Mesendoderm (in vitro differentiated cells): ENCODE measurements at regions not wholly inside any gene's neighbourhood (a gene's known extent, or its start where the extent isn't known, plus 50 kb on each side); places are given as distances from the start of the nearest gene placed in this dataset.
A peak's percentile ranks its signal among the peaks of the same experiment; 100 is the strongest.

ENCODE experiments used
- DNase-seq: peaks from one replicate; pipeline ENCODE4 v3.0.0; 2013
- H2AK5ac ChIP-seq: 2 replicates; pipeline ENCODE4 v1.6.1; 2013; ENCODE audit warnings: low read length, inconsistent platforms
- H2BK120ac ChIP-seq: 2 replicates; pipeline ENCODE4 v1.6.1; 2013; ENCODE audit warnings: low read depth, mild to moderate bottlenecking, low read length, moderate library complexity, mixed read lengths
- H2BK15ac ChIP-seq: replicated peaks from 2 replicates; pipeline ENCODE4 v1.6.1; 2013; ENCODE audit warnings: low read depth, mild to moderate bottlenecking, moderate library complexity
- H2BK5ac ChIP-seq: 2 replicates; pipeline ENCODE4 v1.6.1; 2013; ENCODE audit warnings: low read length, inconsistent platforms
- H3K18ac ChIP-seq: 2 replicates; pipeline ENCODE4 v1.6.1; 2013; ENCODE audit warnings: mild to moderate bottlenecking, low read length, mixed read lengths
- H3K23ac ChIP-seq: one replicate; pipeline ENCODE4 v1.6.1; 2013; ENCODE audit warnings: low read length
- H3K27ac ChIP-seq: 2 replicates; pipeline ENCODE4 v1.5.1; 2013; ENCODE audit warnings: low read depth, mild to moderate bottlenecking, inconsistent platforms, low read length, moderate library complexity
- H3K27me3 ChIP-seq: 2 replicates; pipeline ENCODE4 v1.6.1; 2013; ENCODE audit warnings: low read length, control low read depth, mild to moderate bottlenecking, inconsistent platforms; ENCODE audit not compliant: insufficient read depth, poor library complexity
- H3K36me3 ChIP-seq: 2 replicates; pipeline ENCODE4 v1.6.1; 2013; ENCODE audit warnings: low read length, inconsistent platforms; ENCODE audit not compliant: control insufficient read depth, insufficient read depth
- H3K4ac ChIP-seq: one replicate; pipeline ENCODE4 v1.6.1; 2013; ENCODE audit warnings: low read depth, mild to moderate bottlenecking, low read length, moderate library complexity
- H3K4me1 ChIP-seq: 2 replicates; pipeline ENCODE4 v1.6.1; 2013; ENCODE audit warnings: low read depth, low read length, inconsistent platforms; ENCODE audit not compliant: control insufficient read depth
- H3K4me2 ChIP-seq: 2 replicates; pipeline ENCODE4 v1.6.1; 2013; ENCODE audit warnings: low read length
- H3K4me3 ChIP-seq: 2 replicates; pipeline ENCODE4 v1.5.1; 2013; ENCODE audit warnings: mild to moderate bottlenecking, low read length
- H3K56ac ChIP-seq: one replicate; pipeline ENCODE4 v1.6.1; 2013; ENCODE audit warnings: low read length
- H3K79me1 ChIP-seq: 2 replicates; pipeline ENCODE4 v1.6.1; 2013; ENCODE audit warnings: low read length, inconsistent platforms
- H3K79me2 ChIP-seq: 2 replicates; pipeline ENCODE4 v1.6.1; 2013; ENCODE audit warnings: mild to moderate bottlenecking, low read length; ENCODE audit not compliant: control insufficient read depth, insufficient read depth
- H3K9ac ChIP-seq: 2 replicates; pipeline ENCODE4 v1.6.1; 2013; ENCODE audit warnings: low read length, inconsistent platforms
- H4K5ac ChIP-seq: one replicate; pipeline ENCODE4 v1.6.1; 2013; ENCODE audit warnings: low read length
- H4K8ac ChIP-seq: one replicate; pipeline ENCODE4 v1.6.1; 2013; ENCODE audit warnings: low read depth, mild to moderate bottlenecking, control low read depth, low read length, moderate library complexity
- WGBS: extraction: QIAGEN DNeasy Blood & Tissue Kit; methylation state at CpG from one replicate; pipeline ENCODE4 v1.1.7; 2013; ENCODE audit warnings: low lambda C conversion rate, missing lambda C conversion rate; ENCODE audit not compliant: insufficient coverage; ENCODE audit errors: extremely low coverage; 5-methylcytosine and 5-hydroxymethylcytosine counted together

- Histone ChIP-seq H3K4me1 (peaks cover 5% of the 10 kb centered on the region), H3K4me2 (no peak overlapping the region), H4K8ac (no peak overlapping the region), H2AK5ac (no peak overlapping the region), H2BK15ac (no peak overlapping the region), H3K9ac (no peak overlapping the region), H3K27ac (no peak overlapping the region), H3K4ac (no peak overlapping the region), H2BK5ac (no peak overlapping the region), H3K23ac (no peak overlapping the region), H3K18ac (no peak overlapping the region), H3K36me3 (no peaks in the 10 kb centered on the region), H2BK120ac (no peak overlapping the region), H3K79me1 (no peaks in the 10 kb centered on the region), H3K4me3 (no peak overlapping the region), H4K5ac (no peak overlapping the region), H3K56ac (no peak overlapping the region), H3K27me3 (no peaks in the 10 kb centered on the region), H3K79me2 (no peaks in the 10 kb centered on the region)
- no CpG with 5 or more reads among the region's 3 CpGs for WGBS
- no peak for DNase-seq
Measured at GRCh38 chr14:100473249-100473648, 114.0 kb downstream of the BEGAIN start.

GRCh38 chr14:100474196-100474595, 113.0 kb downstream of the BEGAIN start:
- Histone ChIP-seq H2BK5ac (no peak overlapping the region), H3K4ac (no peak overlapping the region), H3K4me1 (peaks cover 5% of the 10 kb centered on the region), H2AK5ac (no peak overlapping the region), H3K79me2 (no peaks in the 10 kb centered on the region), H3K18ac (no peak overlapping the region), H3K27ac (no peak overlapping the region), H2BK120ac (no peak overlapping the region), H3K79me1 (no peaks in the 10 kb centered on the region), H3K36me3 (no peaks in the 10 kb centered on the region), H3K4me2 (no peak overlapping the region), H3K4me3 (no peak overlapping the region), H3K27me3 (no peaks in the 10 kb centered on the region), H4K5ac (no peak overlapping the region), H2BK15ac (no peak overlapping the region), H4K8ac (no peak overlapping the region), H3K9ac (no peak overlapping the region), H3K23ac (no peak overlapping the region), H3K56ac (no peak overlapping the region)
- WGBS = no CpG with 5 or more reads among the region's 8 CpGs
- no peak for DNase-seq

GRCh38 chr14:100475268-100475667, 111.9 kb downstream of the BEGAIN start:
- Histone ChIP-seq H3K79me1 (no peaks in the 10 kb centered on the region), H3K18ac (no peak overlapping the region), H2BK15ac (no peak overlapping the region), H3K4me3 (no peak overlapping the region), H2BK120ac (no peak overlapping the region), H4K8ac (no peak overlapping the region), H4K5ac (no peak overlapping the region), H3K27ac (no peak overlapping the region), H2AK5ac (no peak overlapping the region), H3K79me2 (no peaks in the 10 kb centered on the region), H3K4me1 (peaks cover 5% of the 10 kb centered on the region), H3K4me2 (no peak overlapping the region), H3K56ac (no peak overlapping the region), H3K23ac (no peak overlapping the region), H3K4ac (no peak overlapping the region), H2BK5ac (no peak overlapping the region), H3K36me3 (no peaks in the 10 kb centered on the region), H3K27me3 (no peaks in the 10 kb centered on the region), H3K9ac (no peak overlapping the region)
- DNase-seq = no peak
- WGBS = 100% methylated on average over 2 of the region's 7 CpGs

GRCh38 chr14:100476012-100476822, 111.0 kb downstream of the BEGAIN start:
- Histone ChIP-seq H3K18ac (no peak overlapping the region), H4K5ac (no peak overlapping the region), H2BK5ac (no peak overlapping the region), H3K4me3 (no peak overlapping the region), H3K4me2 (no peak overlapping the region), H2AK5ac (no peak overlapping the region), H2BK15ac (no peak overlapping the region), H3K23ac (no peak overlapping the region), H3K4ac (no peak overlapping the region), H3K36me3 (no peaks in the 10 kb centered on the region), H2BK120ac (no peak overlapping the region), H3K4me1 (peaks cover 5% of the 10 kb centered on the region), H3K27me3 (no peaks in the 10 kb centered on the region), H3K56ac (peak overlapping the region; percentile 20), H4K8ac (no peak overlapping the region), H3K9ac (no peak overlapping the region), H3K27ac (peak overlapping the region; percentile 15), H3K79me1 (no peaks in the 10 kb centered on the region), H3K79me2 (no peaks in the 10 kb centered on the region)
- no CpG with 5 or more reads among the region's 14 CpGs for WGBS
- peak; percentile 86 for DNase-seq

- no peak overlapping the region for H4K8ac ChIP-seq
- no CpG with 5 or more reads among the region's 4 CpGs for WGBS
Measured at GRCh38 chr14:100484531-100485267, 102.5 kb downstream of the BEGAIN start.

More at GRCh38 chr14:100484531-100485267, 102.5 kb downstream of the BEGAIN start:
- Histone ChIP-seq H3K9ac (no peak overlapping the region), H3K4ac (no peak overlapping the region), H2BK15ac (no peak overlapping the region), H3K4me1 (no peaks in the 10 kb centered on the region), H2BK5ac (no peak overlapping the region), H2AK5ac (no peak overlapping the region), H3K79me1 (no peaks in the 10 kb centered on the region), H3K56ac (no peak overlapping the region), H3K27ac (no peak overlapping the region), H2BK120ac (no peak overlapping the region), H3K18ac (no peak overlapping the region), H3K27me3 (no peaks in the 10 kb centered on the region), H3K23ac (no peak overlapping the region), H4K5ac (no peak overlapping the region), H3K79me2 (no peaks in the 10 kb centered on the region), H3K4me2 (no peak overlapping the region), H3K36me3 (no peaks in the 10 kb centered on the region), H3K4me3 (no peak overlapping the region)
- DNase-seq = no peak
